HG02852 (cell line): ENCODE measurements at regions not wholly inside any gene's neighbourhood (a gene's known extent, or its start where the extent isn't known, plus 50 kb on each side); places are given as distances from the start of the nearest gene placed in this dataset.
A peak's percentile ranks its signal among the peaks of the same experiment; 100 is the strongest.

ENCODE experiments used
- ATAC-seq: cut with Tn5 transposase; IDR thresholded peaks from one replicate; pipeline ENCODE4 v1.9.1; 2021; ENCODE audit warnings: mild to moderate bottlenecking, moderate library complexity; ENCODE audit not compliant: unreplicated experiment

- no peak for ATAC-seq
Measured at GRCh38 chr9:4435197-4435596, 55.1 kb upstream of the SLC1A1 start.

GRCh38 chr9:4433379-4433778, 56.9 kb upstream of the SLC1A1 start:
- peak; percentile 59 for ATAC-seq

- no peak for ATAC-seq
Measured at GRCh38 chr9:4430432-4431261, 59.6 kb upstream of the SLC1A1 start.

- ATAC-seq: no peak
Measured at GRCh38 chr9:4425319-4426045, 64.8 kb upstream of the SLC1A1 start.

- no peak for ATAC-seq
Measured at GRCh38 chr9:4424891-4425290, 65.4 kb upstream of the SLC1A1 start.

- no peak for ATAC-seq
Measured at GRCh38 chr9:4424038-4424437, 66.2 kb upstream of the SLC1A1 start.

- ATAC-seq: no peak
Measured at GRCh38 chr9:4423207-4423610, 67.1 kb upstream of the SLC1A1 start.

GRCh38 chr9:4422495-4422894, 67.8 kb upstream of the SLC1A1 start:
- peak; percentile 79 for ATAC-seq

- no peak for ATAC-seq
Measured at GRCh38 chr9:4421847-4422246, 68.4 kb upstream of the SLC1A1 start.

- ATAC-seq: no peak
Measured at GRCh38 chr9:4420351-4420750, 69.9 kb upstream of the SLC1A1 start.

GRCh38 chr9:4417578-4418325, 72.5 kb upstream of the SLC1A1 start:
- ATAC-seq: no peak

GRCh38 chr9:4416467-4416866, 73.8 kb upstream of the SLC1A1 start:
- ATAC-seq: no peak

GRCh38 chr9:4415281-4415680, 75.0 kb upstream of the SLC1A1 start:
- ATAC-seq: no peak

GRCh38 chr9:4413856-4414255, 76.4 kb upstream of the SLC1A1 start:
- no peak for ATAC-seq

- ATAC-seq: no peak
Measured at GRCh38 chr9:4404156-4404555, 86.1 kb upstream of the SLC1A1 start.

GRCh38 chr9:4402501-4402900, 87.8 kb upstream of the SLC1A1 start:
- no peak for ATAC-seq

GRCh38 chr9:4400731-4401130, 89.5 kb upstream of the SLC1A1 start:
- no peak for ATAC-seq

- no peak for ATAC-seq
Measured at GRCh38 chr9:4397917-4398316, 92.4 kb upstream of the SLC1A1 start.

GRCh38 chr9:4393806-4394523, 94.1 kb upstream of the GLIS3 start:
- no peak for ATAC-seq

- ATAC-seq: no peak
Measured at GRCh38 chr9:4389755-4390154, 89.9 kb upstream of the GLIS3 start.

- ATAC-seq: no peak
Measured at GRCh38 chr9:4389003-4389402, 89.1 kb upstream of the GLIS3 start.
